HepG2 (cell line): ENCODE measurements at regions not wholly inside any gene's neighbourhood (a gene's known extent, or its start where the extent isn't known, plus 50 kb on each side); places are given as distances from the start of the nearest gene placed in this dataset.
"Not testable (repeated sequence)": the region's sequence is repeated elsewhere in the genome, so short reads cannot be mapped to it uniquely, and the experiment has no call there.

ENCODE experiments used
- ATAC-seq: fragments of 200-7000 bp; cut with Tn5 transposase; 3 replicates; pipeline ENCODE4 v1.9.1; 2020; ENCODE audit warnings: mild to moderate bottlenecking, moderate library complexity
- BruUV-seq: library from RNA; stranded (reverse); fragments of 400-500 nt; replicated peaks from 2 replicates; lab custom pipeline; 2021; lab: Mats Ljungman, UMichigan
- CTCF ChIA-PET: fragments of 300-600 bp; formaldehyde crosslinking; extraction: SDS; loops from one replicate; lab custom pipeline; 2021; ENCODE audit warnings: low total read pairs, inconsistent platforms, low intra/inter-chr PET ratio; lab: Yijun Ruan, JAX
- POLR2A ChIA-PET: fragments of 350-600 bp; sonication (Branson Sonifier 250); formaldehyde crosslinking; loops from one replicate; lab custom pipeline; 2020; ENCODE audit warnings: antibody characterized with exemption, inconsistent platforms; lab: Yijun Ruan, JAX
- DNase-seq: peaks from one replicate; pipeline ENCODE4 v3.0.0-alpha.2; 2015; ENCODE audit warnings: low spot score
- FAIRE-seq: peaks from 3 replicates; lab custom pipeline; 2011; peaks lifted over from hg19 to GRCh38; lab: Jason Lieb, UNC
- H2AFZ ChIP-seq: one replicate; pipeline ENCODE4 v1.6.1; 2011; ENCODE audit warnings: low read length, inconsistent platforms
- H3K27ac ChIP-seq: fragments of 300-600 bp; 3 replicates; pipeline ENCODE4 v1.8.0; 2011; ENCODE audit warnings: mixed run types, mild to moderate bottlenecking, mixed read lengths, low read length, inconsistent platforms; ENCODE audit not compliant: insufficient read depth; ENCODE audit errors: extremely low read length
- H3K27me3 ChIP-seq, 2 experiments: fragments of 200-600 bp in 1 of 2; 2 replicates in 1 of 2; 3 replicates in 1 of 2; pipeline versions ENCODE4 v1.6.0 to v1.8.0; 2011; ENCODE audit warnings: low read length in 2 of 2, mild to moderate bottlenecking in 2 of 2, moderate library complexity in 2 of 2, inconsistent platforms in 1 of 2; ENCODE audit not compliant: insufficient read depth in 2 of 2, control insufficient read depth in 1 of 2
- H3K36me3 ChIP-seq, 2 experiments: fragments of 200-600 bp in 1 of 2; replicated peaks in 1 of 2; 2 replicates in 1 of 2; 3 replicates in 1 of 2; pipeline versions ENCODE4 v1.5.1 to v1.8.0; 2011; ENCODE audit warnings: low read length in 2 of 2, inconsistent platforms in 1 of 2; ENCODE audit not compliant: insufficient read depth in 2 of 2, control insufficient read depth in 1 of 2
- H3K4me1 ChIP-seq: 2 replicates; pipeline ENCODE4 v1.5.1; 2012; ENCODE audit warnings: low read length, inconsistent platforms; ENCODE audit not compliant: insufficient read depth
- H3K4me2 ChIP-seq: 2 replicates; pipeline ENCODE4 v1.6.0; 2011; ENCODE audit warnings: low read depth, low read length, inconsistent platforms
- H3K4me3 ChIP-seq, 3 experiments: fragments of 200-600 bp in 1 of 3; sonication (generic), shearing (Covaris generic) in 1 of 3; replicated peaks in 1 of 3; 2 replicates each; pipeline ENCODE4 v1.5.1; 2011 to 2016; ENCODE audit warnings: low read length in 3 of 3, inconsistent platforms in 2 of 3, low read depth in 2 of 3, mild to moderate bottlenecking in 2 of 3, control low read depth in 1 of 3, mixed read lengths in 1 of 3; ENCODE audit not compliant: insufficient read depth in 1 of 3
- H3K79me2 ChIP-seq: one replicate; pipeline ENCODE4 v1.6.1; 2011; ENCODE audit warnings: low read length, inconsistent platforms; ENCODE audit not compliant: insufficient read depth
- H3K9ac ChIP-seq: 2 replicates; pipeline ENCODE4 v1.6.0; 2011; ENCODE audit warnings: mild to moderate bottlenecking, low read depth, low read length, inconsistent platforms; ENCODE audit not compliant: insufficient read depth
- H3K9me3 ChIP-seq: 2 replicates; pipeline ENCODE4 v1.5.1; 2012; ENCODE audit warnings: mild to moderate bottlenecking, low read length
- H4K20me1 ChIP-seq: 2 replicates; pipeline ENCODE4 v1.6.0; 2011; ENCODE audit warnings: inconsistent platforms, mild to moderate bottlenecking, low read length, moderate library complexity; ENCODE audit not compliant: insufficient read depth
- BORCS8-MEF2B ChIP-seq: sonication (generic); formaldehyde crosslinking; IDR thresholded peaks from 2 replicates; pipeline ENCODE4 v1.8.0; 2022; ENCODE audit warnings: mild to moderate bottlenecking, missing genetic modification reagents
- BRD4 ChIP-seq: sonication (generic); formaldehyde crosslinking; IDR thresholded peaks from 2 replicates; pipeline ENCODE4 v1.4.0; 2020; ENCODE audit warnings: missing genetic modification reagents
- HHEX ChIP-seq: IDR thresholded peaks from 2 replicates; pipeline ENCODE4 v1.6.1; 2016; ENCODE audit warnings: control low read depth
- KLF9 ChIP-seq: IDR thresholded peaks from 2 replicates; pipeline ENCODE4 v1.6.1; 2016; ENCODE audit warnings: low read depth
- PPARG ChIP-seq: conservative IDR thresholded peaks from 2 replicates; pipeline ENCODE4 v1.6.1; 2016; ENCODE audit warnings: missing biosample characterization, missing genetic modification reagents
- RBM22 ChIP-seq: fragments of 200-400 bp; formaldehyde crosslinking; optimal IDR thresholded peaks from 2 replicates; pipeline ENCODE3; 2017; ENCODE audit warnings: mild to moderate bottlenecking, low read length, moderate library complexity
- SRSF1 ChIP-seq: fragments of 200-400 bp; formaldehyde crosslinking; optimal IDR thresholded peaks from 2 replicates; pipeline ENCODE3; 2017; ENCODE audit warnings: mild to moderate bottlenecking, low read depth, low read length, moderate library complexity
- TEAD3 ChIP-seq: optimal IDR thresholded peaks from 2 replicates; pipeline ENCODE3; 2016; ENCODE audit warnings: borderline replicate concordance
- ZNF121 ChIP-seq: sonication (generic); formaldehyde crosslinking; IDR thresholded peaks from 2 replicates; pipeline ENCODE4 v1.5.0; 2020; ENCODE audit warnings: mild to moderate bottlenecking, missing genetic modification reagents
- ZNF333 ChIP-seq: sonication (generic); formaldehyde crosslinking; IDR thresholded peaks from 2 replicates; pipeline ENCODE4 v1.4.0; 2020; ENCODE audit warnings: mild to moderate bottlenecking, missing genetic modification reagents, borderline replicate concordance
- ZNF431 ChIP-seq: sonication (generic); formaldehyde crosslinking; IDR thresholded peaks from 2 replicates; pipeline ENCODE4 v1.9.0; 2022; ENCODE audit warnings: missing genetic modification reagents, low read depth, mild to moderate bottlenecking, borderline replicate concordance
- WGBS: methylation state at CpG from one replicate; pipeline ENCODE4 v1.1.6; 2017; ENCODE audit warnings: low lambda C conversion rate; 5-methylcytosine and 5-hydroxymethylcytosine counted together
- in situ Hi-C: cut with HindIII; loops from 2 replicates; pipeline ENCODE4 v1.10.0; 2017; ENCODE audit warnings: low pct_unique_long_range_greater_than_20kb; ENCODE audit not compliant: extremely low pct_ligation_motif_present
- intact Hi-C: fragments of 100-400 bp; cut with micrococcal nuclease; formaldehyde crosslinking; loops from one replicate; pipeline ENCODE4 v1.10.0; 2022; ENCODE audit not compliant: unreplicated experiment

GRCh38 chr16:21501869-21502667 is 97.3 kb upstream of the METTL9 start (continued):
- peak; percentile 96 for TF ChIP-seq BORCS8-MEF2B (CRISPR knock-in tag)
- peak; percentile 95; the same call in 1 of the 2 replicates for TF ChIP-seq ZNF333 (CRISPR knock-in tag)
- no peak for TF ChIP-seq HHEX
- peak; percentile 72 for TF ChIP-seq PPARG
- TF ChIP-seq TEAD3 (CRISPR knock-in tag), result peak; percentile 82
- peak; percentile 81 for TF ChIP-seq ZNF431 (CRISPR knock-in tag)
- TF ChIP-seq SRSF1, result no peak
- peak; percentile 79; the same call in 1 of the 2 replicates for TF ChIP-seq KLF9 (CRISPR knock-in tag)

GRCh38 chr16:21503574-21503920 is 95.8 kb upstream of the METTL9 start:
- H3K4me2 ChIP-seq, ATAC-seq, H3K27me3 ChIP-seq, in situ Hi-C loops, CTCF ChIA-PET, H3K27ac ChIP-seq, H2AFZ ChIP-seq, FAIRE-seq, DNase-seq, H3K4me3 ChIP-seq, BruUV-seq, H3K9me3 ChIP-seq, H3K9ac ChIP-seq, intact Hi-C loops: not testable (repeated sequence)
- peaks cover 66% of the 10 kb centered on the region for H3K79me2 ChIP-seq
- H3K4me1 ChIP-seq, result peaks cover 60% of the 10 kb centered on the region
- H4K20me1 ChIP-seq, result peaks cover 39% of the 10 kb centered on the region
- POLR2A ChIA-PET, result interaction anchor here (0.7 kb wide), 1 partner anchor 134 kb away, joined by 3 read pairs; no protein-coding TSS in a partner anchor
- TF ChIP-seq ZNF121 (CRISPR knock-in tag), result peak; percentile 55
- peak; percentile 41 for TF ChIP-seq RBM22
- TF ChIP-seq BRD4 (CRISPR knock-in tag), result peak; percentile 34; the same call in 1 of the 2 replicates
- peaks cover 11 to 21% of the 10 kb centered on the region in 2 experiments; a peak in 4 of 5 replicates for H3K36me3 ChIP-seq
- WGBS, result 95% methylated on average over 6 of the region's 6 CpGs
